Subcutaneous abdominal adipose tissue (tissue), 5 donors: ENCODE measurements at regions not wholly inside any gene's neighbourhood (a gene's known extent, or its start where the extent isn't known, plus 50 kb on each side); places are given as distances from the start of the nearest gene placed in this dataset.

Experiments used
- H3K27ac ChIP-seq: one replicate; pipeline ENCODE4 v1.7.0; 2013; ENCODE audit warnings: low read depth, mild to moderate bottlenecking, inconsistent platforms, low read length, moderate library complexity
- H3K27me3 ChIP-seq, 5 donors: one replicate each; pipeline ENCODE4 v1.7.0; 2013; ENCODE audit warnings: low read length in 5 of 5, inconsistent platforms in 1 of 5; ENCODE audit not compliant: control insufficient read depth in 5 of 5, insufficient read depth in 4 of 5
- H3K36me3 ChIP-seq, 5 donors: one replicate each; pipeline ENCODE4 v1.7.0; 2013; ENCODE audit warnings: low read length in 5 of 5; ENCODE audit not compliant: control insufficient read depth in 5 of 5, insufficient read depth in 5 of 5
- H3K4me1 ChIP-seq, 5 donors: one replicate each; pipeline ENCODE4 v1.7.0; 2013; ENCODE audit warnings: low read length in 5 of 5, mild to moderate bottlenecking in 3 of 5, moderate library complexity in 1 of 5; ENCODE audit not compliant: control insufficient read depth in 5 of 5, insufficient read depth in 5 of 5
- H3K4me3 ChIP-seq, 5 donors: one replicate each; pipeline ENCODE4 v1.7.0; 2013; ENCODE audit warnings: low read length in 5 of 5, low read depth in 1 of 5
- H3K9ac ChIP-seq, 5 donors: one replicate each; pipeline ENCODE4 v1.7.0; 2013; ENCODE audit warnings: low read length in 5 of 5, mild to moderate bottlenecking in 4 of 5, moderate library complexity in 3 of 5
- H3K9me3 ChIP-seq, 5 donors: one replicate each; pipeline ENCODE4 v1.7.0; 2013; ENCODE audit warnings: low read length in 5 of 5; ENCODE audit not compliant: control insufficient read depth in 5 of 5
- donor health status: healthy.
- donor health status: healthy.
- donor health status: healthy.
- donor health status: healthy.
- donor health status: healthy.

DNA sequence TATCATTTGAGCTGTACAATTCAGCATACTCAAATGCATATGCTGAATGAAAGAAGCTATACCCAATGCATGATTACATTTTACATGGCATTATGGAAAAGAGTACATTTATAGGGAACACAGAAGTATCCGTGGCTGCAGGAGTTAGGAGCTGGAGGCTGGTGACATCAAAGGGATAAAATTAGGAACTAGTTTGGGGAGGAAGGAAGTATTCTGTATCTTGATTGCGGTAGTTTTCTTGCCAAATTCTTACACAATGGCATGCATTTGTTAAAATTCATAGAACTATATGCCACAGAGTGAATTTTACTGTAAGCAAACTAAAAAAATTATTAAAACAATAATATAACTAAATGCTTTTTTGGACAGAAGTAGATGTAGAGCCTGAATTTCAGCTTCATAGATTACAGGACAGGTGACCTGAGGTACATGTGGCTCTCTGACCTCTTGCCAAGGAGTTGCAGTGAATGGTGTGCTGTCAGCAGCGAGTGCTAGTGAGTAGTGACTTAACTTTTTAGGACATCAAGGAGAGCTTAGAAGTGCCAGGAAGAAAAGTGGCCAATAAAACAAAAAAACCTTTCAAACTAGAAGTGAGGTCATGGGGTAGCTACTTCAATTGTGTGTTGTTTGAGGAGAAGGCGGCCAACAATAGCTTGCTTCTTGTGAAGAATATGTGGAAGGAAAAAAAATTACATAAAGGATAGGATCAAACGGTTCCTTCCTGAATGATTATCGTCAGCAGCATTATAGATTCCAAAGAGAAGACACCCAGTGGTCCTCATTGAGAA is 514.9 kb upstream of the CLINT1 start:
- H3K4me1 ChIP-seq, result peaks cover 0 to 13% (median 6%) of the 10 kb centered on the region in 5 donors
- no peaks in the 10 kb centered on the region for H3K27me3 ChIP-seq
- no peak overlapping the region for H3K27ac ChIP-seq
- H3K4me3 ChIP-seq, result no peak overlapping the region
- H3K9me3 ChIP-seq, result peaks cover 0 to 7% (median 5%) of the 10 kb centered on the region in 5 donors
- no peaks in the 10 kb centered on the region for H3K36me3 ChIP-seq
- no peak overlapping the region for H3K9ac ChIP-seq

DNA sequence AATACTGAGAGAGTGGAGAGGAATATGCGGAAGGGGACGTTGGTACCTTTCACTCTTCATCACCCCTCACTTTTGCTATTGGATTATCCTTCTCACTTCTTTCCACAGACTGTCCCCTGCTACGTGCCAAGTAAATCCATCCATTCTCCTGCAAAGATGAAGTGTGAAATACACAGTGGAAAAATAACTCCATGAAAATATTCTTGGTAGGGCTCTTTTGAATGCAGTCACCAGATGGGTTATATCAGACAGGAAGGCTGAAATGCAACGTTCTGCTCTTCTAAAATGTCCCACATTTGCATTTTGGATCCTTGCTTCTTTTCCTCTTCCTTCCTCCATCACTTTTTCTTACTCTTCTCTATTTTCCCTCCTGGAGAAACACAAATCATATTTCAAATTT is 510.3 kb upstream of the CLINT1 start:
- peaks cover 0 to 10% (median 6%) of the 10 kb centered on the region in 5 donors for H3K4me1 ChIP-seq
- no peak overlapping the region for H3K27ac ChIP-seq
- H3K9ac ChIP-seq, result no peak overlapping the region
- no peaks in the 10 kb centered on the region for H3K9me3 ChIP-seq
- H3K4me3 ChIP-seq, result no peak overlapping the region
- no peaks in the 10 kb centered on the region for H3K27me3 ChIP-seq
- no peaks in the 10 kb centered on the region for H3K36me3 ChIP-seq

DNA sequence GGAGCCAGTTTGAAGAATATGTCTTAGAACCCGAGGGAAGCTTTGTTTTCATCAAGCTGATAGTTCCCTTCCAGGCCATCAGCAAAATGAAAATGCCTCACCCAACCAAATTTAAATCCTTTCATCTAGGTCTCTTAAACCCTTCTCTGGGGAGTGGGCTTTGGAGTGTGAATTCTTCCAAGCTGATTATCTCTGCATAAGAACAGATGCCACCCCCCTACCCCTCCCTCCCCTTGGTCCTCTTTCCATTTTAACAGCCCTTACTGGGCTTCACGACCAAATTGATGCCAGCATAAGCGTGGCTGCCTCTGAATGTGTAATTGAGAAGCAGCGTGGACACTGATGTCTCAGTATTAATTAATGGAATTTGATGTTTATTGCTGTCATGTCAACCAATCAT is 509.7 kb upstream of the CLINT1 start:
- Histone ChIP-seq H3K9me3 (no peaks in the 10 kb centered on the region), H3K27ac (no peak overlapping the region), H3K27me3 (no peaks in the 10 kb centered on the region), H3K9ac (no peak overlapping the region), H3K4me1 (peaks cover 0 to 4% (median 3%) of the 10 kb centered on the region in 5 donors), H3K36me3 (no peaks in the 10 kb centered on the region), H3K4me3 (no peak overlapping the region)

DNA sequence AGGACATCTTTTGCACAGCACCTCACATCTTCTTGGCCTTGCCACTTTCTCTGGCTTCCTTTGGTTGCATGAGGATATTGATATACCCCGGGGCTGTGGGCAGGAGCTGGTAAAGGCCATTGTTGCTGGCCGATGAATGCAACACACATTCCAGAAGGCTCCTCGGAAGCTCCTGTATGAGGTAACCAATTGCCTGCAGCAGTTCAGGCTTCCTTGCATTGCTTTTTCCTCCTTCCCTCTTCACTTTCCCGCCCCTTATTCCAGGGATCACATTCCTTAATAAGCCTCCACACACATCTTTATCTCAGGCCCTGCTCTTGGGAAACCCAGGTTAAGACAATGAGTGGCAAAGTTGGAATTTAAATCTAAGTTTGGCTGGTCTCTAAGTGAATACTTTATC is 505.4 kb upstream of the CLINT1 start:
- Histone ChIP-seq H3K36me3 (no peaks in the 10 kb centered on the region), H3K9ac (no peak overlapping the region), H3K27ac (no peak overlapping the region), H3K9me3 (no peaks in the 10 kb centered on the region), H3K4me1 (no peaks in the 10 kb centered on the region), H3K4me3 (no peak overlapping the region), H3K27me3 (no peaks in the 10 kb centered on the region)

- H3K9me3 ChIP-seq, result peaks cover 0 to 5% (median 3%) of the 10 kb centered on the region in 5 donors
- H3K27me3 ChIP-seq, result no peaks in the 10 kb centered on the region
- H3K4me3 ChIP-seq, result no peak overlapping the region
Observed at GRCh38 chr5:158354958-158355357, 496.0 kb upstream of the CLINT1 start.

DNA sequence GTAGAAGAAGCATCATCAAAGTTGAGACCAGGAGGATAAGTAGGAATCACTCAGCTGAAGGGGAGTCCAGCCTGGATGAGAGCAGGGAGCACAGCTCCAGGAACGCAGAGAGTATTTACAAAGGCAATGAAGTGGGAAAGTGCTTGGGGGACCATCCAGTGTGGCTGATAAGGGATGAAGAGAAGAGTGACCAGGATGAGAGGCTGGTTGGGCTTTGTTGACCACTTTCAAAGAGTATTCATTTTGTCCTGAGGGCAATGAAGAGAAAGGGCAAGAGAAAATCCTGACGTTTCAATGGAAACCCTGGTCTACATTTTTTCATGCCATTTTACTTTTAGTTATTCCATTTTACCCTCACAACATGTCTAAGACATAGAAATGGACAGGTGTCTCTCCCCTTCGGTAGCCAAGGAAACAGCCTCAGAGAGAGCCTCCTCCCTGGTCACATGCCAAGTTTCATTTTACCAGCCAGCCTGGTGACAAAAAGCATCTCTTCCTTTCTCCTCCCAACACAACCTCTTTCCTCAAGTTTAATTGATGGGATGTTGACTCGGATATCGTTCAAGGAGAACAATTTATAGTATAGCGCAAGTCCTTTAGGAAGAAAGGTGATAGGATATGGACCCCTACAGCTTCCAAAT is 492.7 kb upstream of the CLINT1 start:
- H3K4me3 ChIP-seq, result no peak overlapping the region
- no peak overlapping the region for H3K27ac ChIP-seq
- H3K36me3 ChIP-seq, result no peaks in the 10 kb centered on the region
- H3K4me1 ChIP-seq, result no peaks in the 10 kb centered on the region
- H3K9ac ChIP-seq, result no peak overlapping the region
- H3K9me3 ChIP-seq, result peaks cover 0 to 5% (median 3%) of the 10 kb centered on the region in 5 donors
- H3K27me3 ChIP-seq, result no peaks in the 10 kb centered on the region

More at GRCh38 chr5:158354958-158355357, 496.0 kb upstream of the CLINT1 start:
- Histone ChIP-seq H3K27ac (no peak overlapping the region), H3K9ac (no peak overlapping the region), H3K36me3 (no peaks in the 10 kb centered on the region), H3K4me1 (peaks cover 0 to 7% (median 4%) of the 10 kb centered on the region in 5 donors)

- peaks cover 0 to 6% (median 1%) of the 10 kb centered on the region in 5 donors for H3K9me3 ChIP-seq
- H3K9ac ChIP-seq, result no peak overlapping the region
- H3K4me1 ChIP-seq, result no peaks in the 10 kb centered on the region
- H3K27me3 ChIP-seq, result no peaks in the 10 kb centered on the region
- H3K4me3 ChIP-seq, result no peak overlapping the region
- H3K27ac ChIP-seq, result no peak overlapping the region
- H3K36me3 ChIP-seq, result no peaks in the 10 kb centered on the region
Observed at GRCh38 chr5:158349987-158350386, 491.0 kb upstream of the CLINT1 start.

GRCh38 chr5:158344376-158344775 is 485.4 kb upstream of the CLINT1 start:
- Histone ChIP-seq H3K4me1 (peaks cover 0 to 16% (median 5%) of the 10 kb centered on the region in 5 donors), H3K36me3 (no peaks in the 10 kb centered on the region), H3K27ac (no peak overlapping the region), H3K4me3 (no peak overlapping the region), H3K9ac (no peak overlapping the region), H3K27me3 (no peaks in the 10 kb centered on the region), H3K9me3 (peaks cover 0 to 3% (median 0%) of the 10 kb centered on the region in 5 donors)

DNA sequence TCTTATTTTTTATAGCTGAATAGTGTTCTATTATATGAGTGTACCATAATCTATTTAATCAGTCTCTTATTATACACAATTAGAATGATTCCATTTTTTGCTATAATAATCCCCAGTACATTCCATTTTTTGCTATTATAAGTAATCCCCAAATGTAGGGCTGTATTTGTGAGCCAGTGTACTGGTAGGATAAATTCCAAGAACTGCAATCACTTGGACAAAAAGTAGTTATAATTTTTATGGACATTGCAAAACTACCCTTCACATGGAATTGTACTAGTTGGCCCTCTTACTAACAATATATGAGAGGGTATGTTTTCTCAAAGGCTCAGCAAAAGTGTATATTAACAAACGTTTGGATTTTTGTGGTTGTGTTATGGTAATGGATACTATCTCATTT is 481.7 kb upstream of the CLINT1 start:
- H3K4me3 ChIP-seq, result no peak overlapping the region

GRCh38 chr5:158326256-158326655 is 467.3 kb upstream of the CLINT1 start:
- Histone ChIP-seq H3K9me3 (peaks cover 0 to 12% (median 7%) of the 10 kb centered on the region in 5 donors), H3K4me1 (peaks cover 0 to 2% (median 0%) of the 10 kb centered on the region in 5 donors), H3K9ac (no peak overlapping the region), H3K4me3 (no peak overlapping the region), H3K36me3 (no peaks in the 10 kb centered on the region), H3K27me3 (no peaks in the 10 kb centered on the region), H3K27ac (no peak overlapping the region)

More for the DNA sequence above, 481.7 kb upstream of the CLINT1 start:
- no peaks in the 10 kb centered on the region for H3K36me3 ChIP-seq
- H3K9ac ChIP-seq, result no peak overlapping the region
- H3K4me1 ChIP-seq, result peaks cover 0 to 16% (median 5%) of the 10 kb centered on the region in 5 donors
- H3K27ac ChIP-seq, result no peak overlapping the region
- H3K9me3 ChIP-seq, result peaks cover 0 to 3% (median 0%) of the 10 kb centered on the region in 5 donors
- H3K27me3 ChIP-seq, result no peaks in the 10 kb centered on the region
